OCI-LY7 (cell line): ENCODE measurements at regions not wholly inside any gene's neighbourhood (a gene's known extent, or its start where the extent isn't known, plus 50 kb on each side); places are given as distances from the start of the nearest gene placed in this dataset.

Experiments
- CTCF ChIP-seq: fragments of 200-600 bp; sonication (generic); conservative IDR thresholded peaks from 2 replicates; pipeline ENCODE4 v1.5.1; 2014; ENCODE audit warnings: mild to moderate bottlenecking, antibody characterized with exemption, low read length, moderate library complexity, mixed read lengths
- EZH2phosphoT487 ChIP-seq: fragments of 200-600 bp; sonication (generic); IDR thresholded peaks from 2 replicates; pipeline ENCODE4 v1.6.1; 2018; ENCODE audit warnings: low read depth, borderline replicate concordance, mild to moderate bottlenecking, mixed run types, antibody characterized with exemption, low read length, moderate library complexity, mixed read lengths

- TF ChIP-seq CTCF (no peak), EZH2phosphoT487 (no peak)
Observed at GRCh38 chr2:17146358-17146757, 371.9 kb downstream of the RAD51AP2 start.
